ENCODE measurements at regions not wholly inside any gene's neighbourhood (a gene's known extent, or its start where the extent isn't known, plus 50 kb on each side); places are given as distances from the start of the nearest gene placed in this dataset.
"Not testable (repeated sequence)": the region's sequence is repeated elsewhere in the genome, so short reads cannot be mapped to it uniquely, and the experiment has no call there.

- no peak for DNase-seq
These were observed 198.5 kb upstream of the HDAC4 start for GRCh38 chr2:239599299-239599698.

- no peak for DNase-seq
These were observed 197.9 kb upstream of the HDAC4 start for GRCh38 chr2:239598732-239599090.

DNA sequence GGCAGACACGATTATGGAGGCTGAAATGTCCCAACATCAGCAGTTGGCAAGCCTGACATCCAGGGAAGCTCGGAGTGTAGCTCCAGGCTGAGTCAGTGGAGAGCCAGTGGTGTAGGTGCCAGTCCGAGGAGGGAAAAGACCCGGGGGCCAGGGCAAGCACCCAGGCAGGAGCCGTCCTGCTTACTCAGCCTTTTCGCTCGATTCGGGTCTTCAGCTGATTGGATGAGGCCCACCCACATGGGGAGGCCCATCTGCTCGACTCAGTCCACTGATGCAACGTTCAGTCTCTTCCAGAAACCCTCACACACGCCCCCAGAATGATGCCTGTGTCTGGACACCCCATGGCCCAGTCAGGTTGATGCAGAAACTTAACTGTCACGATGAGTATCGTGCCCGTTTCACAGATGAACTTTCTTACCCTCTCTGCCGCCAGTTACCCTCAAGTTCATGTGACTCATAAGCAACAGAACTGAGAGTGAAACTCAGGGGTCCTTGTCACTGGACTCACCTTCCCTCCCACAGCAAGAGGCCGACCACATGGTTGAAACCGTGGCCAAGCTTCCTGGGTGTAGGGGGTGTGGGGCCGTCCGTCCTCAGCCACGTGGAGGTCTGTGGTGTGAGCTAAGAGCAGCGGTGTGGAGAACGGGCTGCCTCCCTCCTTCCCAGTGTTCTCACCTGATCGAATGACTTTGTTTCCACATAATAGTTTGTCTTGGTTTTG is 197.4 kb upstream of the HDAC4 start:
- DNase-seq, result no peak

DNA sequence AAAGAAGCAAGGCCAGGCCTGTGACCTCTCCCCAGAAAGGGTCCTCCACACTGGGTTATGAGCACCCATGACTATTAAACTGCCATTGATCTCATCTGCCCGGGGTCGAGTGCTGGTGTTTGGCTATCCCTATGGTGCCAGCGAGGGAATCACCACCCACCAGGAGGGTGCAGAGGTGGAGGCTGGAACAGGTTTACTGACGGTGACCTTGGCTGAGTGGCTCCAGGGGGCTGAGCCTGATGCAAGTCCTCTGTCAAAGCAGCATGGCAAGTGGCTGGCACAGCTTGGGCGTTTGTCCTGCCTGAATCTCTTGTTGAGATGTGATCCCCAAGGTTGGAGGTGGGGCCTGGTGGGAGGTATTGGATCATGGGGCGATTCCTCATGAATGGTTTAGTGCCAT is 196.4 kb upstream of the HDAC4 start:
- DNase-seq, result no peak

GRCh38 chr2:239596792-239597191 is 196.0 kb upstream of the HDAC4 start:
- no peak for DNase-seq

DNA sequence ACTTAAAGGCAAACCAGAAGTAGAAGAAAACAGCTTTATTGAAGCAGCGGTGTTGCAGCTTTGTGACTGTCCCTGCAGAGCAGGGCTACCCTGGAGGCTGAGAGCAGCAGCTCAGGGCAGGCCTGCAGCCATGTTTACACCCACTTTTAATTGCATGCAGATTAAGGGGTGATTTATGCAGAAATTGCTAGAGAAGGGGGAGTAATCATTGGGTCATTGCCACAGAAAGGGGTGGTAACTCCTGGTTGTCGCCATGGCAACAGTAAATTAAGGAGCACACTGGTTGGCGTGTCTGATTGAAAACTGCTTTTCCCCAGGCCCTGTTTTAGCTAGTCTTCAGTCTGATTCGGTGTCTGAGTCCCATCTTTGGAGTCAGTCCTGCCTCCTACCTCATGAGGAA is 195.4 kb upstream of the HDAC4 start:
- no peak for DNase-seq

DNA sequence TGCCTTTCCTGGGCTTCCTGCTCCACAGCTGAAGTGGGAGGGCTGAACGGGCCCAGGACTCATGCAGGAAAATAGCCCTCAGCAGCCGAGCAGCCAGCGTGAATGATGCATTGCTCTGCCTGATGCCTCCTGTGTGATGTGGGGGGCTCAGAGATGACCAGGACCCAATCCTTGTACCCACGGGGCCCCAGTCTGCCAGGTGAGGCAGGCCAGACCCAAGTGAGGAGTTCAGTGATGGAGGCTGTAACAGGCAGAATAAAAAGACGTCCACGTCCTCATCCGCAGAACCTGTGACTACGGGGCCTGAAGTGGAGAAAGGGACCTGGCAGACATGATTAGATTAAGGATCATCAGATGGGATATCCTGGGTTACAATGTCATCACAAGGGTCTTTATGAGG is 194.9 kb upstream of the HDAC4 start:
- no peak for DNase-seq

DNA sequence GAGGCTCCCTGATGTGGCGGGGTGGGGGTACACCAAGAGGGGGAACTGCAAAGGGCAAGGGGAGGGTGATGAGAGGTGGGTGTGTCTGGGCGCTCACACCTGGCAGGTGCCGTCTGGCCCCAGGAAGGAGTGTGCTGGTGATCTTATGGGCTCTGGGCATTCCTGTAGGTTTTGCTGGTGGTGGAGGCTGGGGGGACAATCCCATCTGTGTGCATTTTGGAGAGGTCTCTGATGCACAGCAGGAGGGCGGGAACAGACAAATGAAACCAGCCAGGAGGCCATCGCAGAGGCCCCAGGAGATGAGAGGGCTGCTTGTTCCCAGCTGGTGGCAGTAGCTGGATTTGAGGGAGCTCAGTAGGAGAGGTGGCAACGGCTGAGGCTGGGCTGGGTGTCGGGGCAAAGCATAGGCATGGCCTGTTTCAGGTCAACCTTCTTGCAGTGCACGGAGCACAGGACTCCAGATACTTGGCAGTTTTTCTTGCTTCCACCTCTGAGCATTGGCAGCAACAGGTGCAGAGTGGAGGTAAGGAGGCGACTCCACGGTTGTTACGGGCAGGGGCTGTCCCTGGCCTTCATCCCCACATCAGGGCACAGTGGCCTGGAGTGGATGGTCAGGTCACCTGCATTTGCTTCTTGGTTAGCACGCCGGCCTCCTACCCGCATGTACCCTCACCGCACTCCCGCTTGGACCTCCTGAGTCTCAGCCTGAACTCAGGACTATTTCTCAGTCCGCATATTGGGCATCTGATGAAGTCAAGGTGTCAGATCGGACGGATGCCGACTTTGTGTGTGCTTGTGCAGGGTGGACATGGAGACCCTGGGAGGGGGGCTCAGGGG is 194.2 kb upstream of the HDAC4 start:
- DNase-seq, result no peak

DNA sequence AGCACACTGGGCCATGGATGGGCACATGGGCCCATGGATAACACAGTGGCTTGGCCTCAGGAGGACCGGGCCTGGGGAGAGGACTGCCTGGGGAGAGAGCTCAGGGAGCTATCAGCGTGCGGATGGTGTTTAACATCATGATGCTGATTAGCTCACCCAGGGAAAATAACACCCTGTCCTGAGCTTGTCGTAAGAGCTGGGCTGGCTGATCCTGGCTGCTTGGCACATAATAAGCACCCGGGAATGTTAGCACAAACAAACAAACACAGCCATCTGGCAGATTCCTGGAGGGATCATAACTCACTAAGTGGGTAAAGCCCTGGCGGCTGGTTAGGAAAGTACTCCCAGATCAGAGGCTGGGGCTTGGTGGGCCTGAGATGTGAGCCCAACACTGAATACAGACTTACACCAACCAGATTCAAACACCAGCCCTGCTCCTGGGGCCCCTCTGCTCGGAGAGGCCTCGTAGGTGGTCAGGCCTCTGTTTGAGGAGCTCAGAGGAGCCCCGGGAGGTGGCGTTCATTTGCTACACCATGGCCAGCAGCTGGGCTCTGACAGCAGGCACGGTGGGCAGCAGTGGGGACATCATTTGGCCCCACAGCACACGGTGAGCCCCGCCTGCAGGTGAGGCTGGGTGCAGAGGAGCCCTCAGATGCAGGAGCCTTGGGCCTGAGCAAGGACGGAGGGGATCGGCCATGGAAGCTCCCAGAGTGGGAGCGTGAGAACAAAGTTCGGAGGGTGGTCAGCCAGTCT is 193.4 kb upstream of the HDAC4 start:
- no peak for DNase-seq

GRCh38 chr2:239593455-239593854 is 192.6 kb upstream of the HDAC4 start:
- no peak for DNase-seq

DNA sequence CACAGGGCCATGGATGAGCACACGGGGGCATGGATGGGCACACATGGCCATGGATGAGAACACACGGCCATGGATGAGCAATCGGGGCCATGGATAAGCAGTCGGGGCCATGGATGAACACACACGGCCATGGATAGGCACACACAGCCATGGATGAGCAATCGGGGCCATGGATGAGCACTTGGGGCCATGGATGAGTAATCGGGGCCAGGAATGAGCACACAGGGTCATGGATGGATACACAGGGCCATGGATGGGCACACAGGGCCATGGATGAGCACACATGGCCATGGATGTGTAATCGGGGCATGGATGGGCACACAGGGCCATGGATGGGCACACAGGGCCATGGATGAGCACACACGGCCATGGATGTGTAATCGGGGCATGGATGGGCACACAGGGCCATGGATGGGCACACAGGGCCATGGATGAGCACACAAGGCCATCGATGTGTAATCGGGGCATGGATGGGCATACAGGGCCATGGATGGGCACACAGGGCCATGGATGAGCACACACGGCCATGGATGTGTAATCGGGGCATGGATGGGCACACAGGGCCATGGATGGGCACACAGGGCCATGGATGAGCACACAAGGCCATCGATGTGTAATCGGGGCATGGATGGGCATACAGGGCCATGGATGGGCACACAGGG is 191.9 kb upstream of the HDAC4 start:
- not testable (repeated sequence) for DNase-seq

- no peak for DNase-seq
These were observed 190.4 kb upstream of the HDAC4 start for GRCh38 chr2:239590995-239591915.

DNA sequence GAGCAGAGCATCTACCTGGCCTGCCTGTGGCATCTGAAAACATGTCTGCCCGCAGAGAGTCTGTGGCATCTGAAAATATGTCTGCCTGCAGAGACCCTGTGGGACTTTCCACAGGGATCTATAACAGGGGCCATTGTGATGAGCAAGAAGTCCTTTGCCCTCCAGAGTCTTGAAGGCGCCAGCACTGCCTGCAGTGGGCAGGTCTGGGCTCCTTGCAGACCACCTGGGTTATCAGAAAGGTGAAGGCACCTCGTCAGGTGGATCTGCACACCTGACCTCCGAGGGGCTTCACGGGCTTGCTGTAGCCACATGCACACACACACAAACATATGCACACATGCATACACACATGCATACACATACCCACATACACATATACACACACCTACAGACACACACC is 189.5 kb upstream of the HDAC4 start:
- no peak for DNase-seq

DNA sequence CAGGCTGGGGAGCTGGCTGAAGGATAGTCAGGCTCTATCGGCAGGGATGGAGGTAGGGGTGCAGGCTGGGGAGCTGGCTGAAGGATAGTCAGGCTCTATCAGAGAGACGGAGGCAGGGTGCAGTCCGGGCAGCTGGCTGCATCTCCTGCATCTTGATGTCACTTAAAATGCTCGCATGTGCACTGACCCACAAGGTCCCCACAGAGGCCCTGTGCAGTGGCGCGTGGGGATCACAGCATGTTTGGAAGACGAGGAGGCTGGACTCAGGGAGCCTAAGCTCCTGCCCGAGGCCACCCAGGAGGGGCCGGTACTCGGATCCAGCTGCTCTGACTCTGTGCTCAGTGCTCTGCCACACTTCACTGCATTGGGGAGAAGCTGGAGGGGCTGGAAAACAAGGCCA is 189.0 kb upstream of the HDAC4 start:
- no peak for DNase-seq

- no peak for DNase-seq
These were observed 188.5 kb upstream of the HDAC4 start for GRCh38 chr2:239589270-239589825.

GRCh38 chr2:239588451-239589269 is 187.8 kb upstream of the HDAC4 start:
- no peak for DNase-seq

DNA sequence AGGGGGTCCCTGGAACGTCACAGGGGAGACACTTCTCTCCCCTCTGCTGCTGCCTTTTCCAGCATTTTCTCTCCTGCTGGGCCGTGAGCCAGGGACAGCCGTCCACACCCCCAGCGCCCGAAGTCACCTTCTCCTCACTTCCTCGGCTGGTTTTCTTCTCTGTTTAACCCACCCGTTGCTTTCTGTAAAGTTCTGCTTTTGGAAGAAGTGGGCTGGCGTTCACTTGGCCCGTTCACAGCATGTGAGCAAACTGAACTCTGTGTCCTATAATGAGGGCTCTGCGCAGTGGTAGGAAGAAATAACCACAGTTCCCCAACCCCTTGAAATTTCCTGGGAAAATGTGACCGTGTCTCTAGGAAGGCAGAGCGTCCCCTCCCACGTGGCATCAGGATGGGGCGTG is 187.0 kb upstream of the HDAC4 start:
- no peak for DNase-seq

DNA sequence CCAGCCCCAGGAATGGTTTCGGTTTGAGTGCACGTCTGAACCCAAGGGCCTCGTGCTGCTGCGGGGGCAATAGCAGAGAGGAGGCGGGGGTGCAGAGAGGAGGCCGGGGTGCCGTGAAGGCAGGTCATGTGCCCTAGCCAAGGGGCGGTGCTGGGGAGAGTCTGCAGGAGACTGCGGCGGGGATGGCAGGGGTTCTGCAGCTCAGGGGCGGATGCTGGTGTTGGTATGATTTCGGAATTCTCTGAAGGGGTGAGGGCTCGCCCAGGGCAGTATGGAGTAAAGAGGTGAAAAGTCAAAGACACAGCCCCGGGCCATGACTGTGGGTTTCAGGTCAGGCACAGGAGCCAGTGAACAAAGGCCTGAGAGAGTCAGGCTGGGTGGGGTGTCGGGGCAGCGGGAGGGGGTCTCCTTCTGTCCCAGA is 186.5 kb upstream of the HDAC4 start:
- no peak for DNase-seq

DNA sequence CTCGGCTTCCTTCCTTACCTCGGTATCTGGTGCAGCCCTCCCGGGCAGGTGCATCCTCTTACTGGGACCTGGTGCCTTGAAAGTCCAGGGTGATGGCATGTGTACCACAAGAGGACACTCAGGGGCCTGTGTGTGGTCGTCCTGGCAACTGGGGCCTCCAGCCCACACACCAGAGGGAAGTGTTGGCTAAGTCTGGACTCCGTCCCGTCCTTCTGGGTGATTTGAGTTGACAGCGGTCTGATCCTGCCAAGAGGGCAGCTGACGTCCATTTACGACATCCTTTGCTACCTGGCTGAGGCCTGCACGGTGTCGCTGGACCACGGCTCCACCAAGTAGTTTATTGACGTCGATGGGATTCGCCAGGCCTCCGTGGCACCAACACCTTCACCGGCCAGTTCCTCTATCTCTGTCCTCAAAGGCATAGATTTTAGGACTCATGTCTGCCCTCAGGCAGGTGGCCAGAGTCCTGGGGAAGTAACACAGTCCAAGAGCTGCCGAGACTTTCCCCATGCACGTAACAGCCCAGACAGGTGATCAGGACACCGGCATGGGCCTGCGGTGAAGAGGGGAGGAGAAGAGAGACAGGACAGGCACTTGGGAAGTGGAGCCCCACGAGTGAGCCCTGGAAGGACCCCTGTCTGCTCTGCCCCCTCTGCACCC is 186.0 kb upstream of the HDAC4 start:
- no peak for DNase-seq

GRCh38 chr2:239585422-239585821 is 184.6 kb upstream of the HDAC4 start:
- no peak for DNase-seq

Data from right kidney (tissue), 1 donor.